ENCODE measurements at regions not wholly inside any gene's neighbourhood (a gene's known extent, or its start where the extent isn't known, plus 50 kb on each side); places are given as distances from the start of the nearest gene placed in this dataset.

- in situ Hi-C loops (cut with HindIII; ENCODE audit: low pct_unique_long_range_greater_than_20kb, low sequenced_read_pairs): no loop called here
- DNase-seq (ENCODE audit: low read depth): no peak
These were observed 154.7 kb downstream of the KTN1 start for GRCh38 chr14:55734731-55735130.

- DNase-seq (ENCODE audit: low read depth): peak; percentile 47
- in situ Hi-C loops (cut with HindIII; ENCODE audit: low pct_unique_long_range_greater_than_20kb, low sequenced_read_pairs): no loop called here
These were observed 160.1 kb downstream of the KTN1 start for GRCh38 chr14:55739967-55740648.

- in situ Hi-C loops (cut with HindIII; ENCODE audit: low pct_unique_long_range_greater_than_20kb, low sequenced_read_pairs): no loop called here
- DNase-seq (ENCODE audit: low read depth): no peak
These were observed 160.6 kb downstream of the KTN1 start for GRCh38 chr14:55740649-55740989.

GRCh38 chr14:55741240-55741639 lies 161.2 kb downstream of the KTN1 start:
- in situ Hi-C loops (cut with HindIII; ENCODE audit: low pct_unique_long_range_greater_than_20kb, low sequenced_read_pairs): no loop called here

GRCh38 chr14:55743551-55743950 lies 163.5 kb downstream of the KTN1 start:
- DNase-seq (ENCODE audit: low read depth): no peak
- in situ Hi-C loops (cut with HindIII; ENCODE audit: low pct_unique_long_range_greater_than_20kb, low sequenced_read_pairs): no loop called here

More at GRCh38 chr14:55741240-55741639, 161.2 kb downstream of the KTN1 start:
- DNase-seq (ENCODE audit: low read depth): no peak

- in situ Hi-C loops (cut with HindIII; ENCODE audit: low pct_unique_long_range_greater_than_20kb, low sequenced_read_pairs): no loop called here
- no peak for DNase-seq (ENCODE audit: low read depth)
These were observed 164.3 kb downstream of the KTN1 start for GRCh38 chr14:55744321-55744720.

GRCh38 chr14:55745906-55746305 lies 165.9 kb downstream of the KTN1 start:
- no peak for DNase-seq (ENCODE audit: low read depth)
- in situ Hi-C loops (cut with HindIII; ENCODE audit: low pct_unique_long_range_greater_than_20kb, low sequenced_read_pairs): no loop called here

GRCh38 chr14:55746558-55746957 lies 166.6 kb downstream of the KTN1 start:
- in situ Hi-C loops (cut with HindIII; ENCODE audit: low pct_unique_long_range_greater_than_20kb, low sequenced_read_pairs): no loop called here
- DNase-seq (ENCODE audit: low read depth): no peak

- in situ Hi-C loops (cut with HindIII; ENCODE audit: low pct_unique_long_range_greater_than_20kb, low sequenced_read_pairs): no loop called here
- no peak for DNase-seq (ENCODE audit: low read depth)
These were observed 167.2 kb downstream of the KTN1 start for GRCh38 chr14:55747186-55747585.

- in situ Hi-C loops (cut with HindIII; ENCODE audit: low pct_unique_long_range_greater_than_20kb, low sequenced_read_pairs): no loop called here
- DNase-seq (ENCODE audit: low read depth): no peak
These were observed 169.3 kb downstream of the KTN1 start for GRCh38 chr14:55749201-55749812.

GRCh38 chr14:55749946-55750345 lies 169.9 kb downstream of the KTN1 start:
- in situ Hi-C loops (cut with HindIII; ENCODE audit: low pct_unique_long_range_greater_than_20kb, low sequenced_read_pairs): no loop called here
- no peak for DNase-seq (ENCODE audit: low read depth)

GRCh38 chr14:55752580-55753390 lies 172.8 kb downstream of the KTN1 start:
- in situ Hi-C loops (cut with HindIII; ENCODE audit: low pct_unique_long_range_greater_than_20kb, low sequenced_read_pairs): no loop called here
- DNase-seq (ENCODE audit: low read depth): peak; percentile 80

- in situ Hi-C loops (cut with HindIII; ENCODE audit: low pct_unique_long_range_greater_than_20kb, low sequenced_read_pairs): no loop called here
- no peak for DNase-seq (ENCODE audit: low read depth)
These were observed 174.5 kb downstream of the KTN1 start for GRCh38 chr14:55754471-55754870.

- in situ Hi-C loops (cut with HindIII; ENCODE audit: low pct_unique_long_range_greater_than_20kb, low sequenced_read_pairs): no loop called here
- no peak for DNase-seq (ENCODE audit: low read depth)
These were observed 174.9 kb downstream of the KTN1 start for GRCh38 chr14:55754871-55755270.

- in situ Hi-C loops (cut with HindIII; ENCODE audit: low pct_unique_long_range_greater_than_20kb, low sequenced_read_pairs): no loop called here
- DNase-seq (ENCODE audit: low read depth): no peak
These were observed 176.1 kb downstream of the KTN1 start for GRCh38 chr14:55756078-55756477.

GRCh38 chr14:55756557-55756956 lies 176.6 kb downstream of the KTN1 start:
- in situ Hi-C loops (cut with HindIII; ENCODE audit: low pct_unique_long_range_greater_than_20kb, low sequenced_read_pairs): no loop called here
- no peak for DNase-seq (ENCODE audit: low read depth)

- DNase-seq (ENCODE audit: low read depth): peak; percentile 38
- in situ Hi-C loops (cut with HindIII; ENCODE audit: low pct_unique_long_range_greater_than_20kb, low sequenced_read_pairs): no loop called here
These were observed 178.8 kb downstream of the KTN1 start for GRCh38 chr14:55758796-55759195.

GRCh38 chr14:55760789-55761566 lies 181.0 kb downstream of the KTN1 start:
- in situ Hi-C loops (cut with HindIII; ENCODE audit: low pct_unique_long_range_greater_than_20kb, low sequenced_read_pairs): no loop called here
- no peak for DNase-seq (ENCODE audit: low read depth)

GRCh38 chr14:55761651-55762050 lies 181.6 kb downstream of the KTN1 start:
- in situ Hi-C loops (cut with HindIII; ENCODE audit: low pct_unique_long_range_greater_than_20kb, low sequenced_read_pairs): no loop called here

More at GRCh38 chr14:55761651-55762050, 181.6 kb downstream of the KTN1 start:
- DNase-seq (ENCODE audit: low read depth): no peak
